DOHH2 (cell line): ENCODE measurements at regions not wholly inside any gene's neighbourhood (a gene's known extent, or its start where the extent isn't known, plus 50 kb on each side); places are given as distances from the start of the nearest gene placed in this dataset.

Experiments used
- H3F3A ChIP-seq: fragments of 200-600 bp; sonication (generic), shearing (Covaris generic); 2 replicates; pipeline ENCODE4 v1.6.0; 2016; ENCODE audit warnings: antibody characterized with exemption, mild to moderate bottlenecking; ENCODE audit not compliant: control insufficient read depth, insufficient read depth
- H3K27ac ChIP-seq: fragments of 200-600 bp; sonication (generic); 2 replicates; pipeline ENCODE4 v1.5.1; 2014; ENCODE audit warnings: low read depth, mild to moderate bottlenecking, low read length, moderate library complexity
- H3K27me3 ChIP-seq: fragments of 200-600 bp; sonication (generic); 2 replicates; pipeline ENCODE4 v1.6.1; 2014; ENCODE audit warnings: mild to moderate bottlenecking, low read length, mixed read lengths; ENCODE audit not compliant: control insufficient read depth
- H3K36me3 ChIP-seq: fragments of 200-600 bp; sonication (generic); 2 replicates; pipeline ENCODE4 v1.6.1; 2014; ENCODE audit warnings: mild to moderate bottlenecking, low read length, moderate library complexity, mixed read lengths; ENCODE audit not compliant: control insufficient read depth
- H3K4me1 ChIP-seq: fragments of 200-600 bp; sonication (generic); 2 replicates; pipeline ENCODE4 v1.6.1; 2014; ENCODE audit warnings: mild to moderate bottlenecking, low read length, mixed read lengths; ENCODE audit not compliant: control insufficient read depth
- H3K4me2 ChIP-seq: fragments of 200-600 bp; sonication (generic); 2 replicates; pipeline ENCODE4 v1.6.0; 2014; ENCODE audit warnings: mild to moderate bottlenecking, low read length, moderate library complexity
- H3K4me3 ChIP-seq: fragments of 200-600 bp; sonication (generic); 2 replicates; pipeline ENCODE4 v1.5.1; 2014; ENCODE audit warnings: mild to moderate bottlenecking, low read length, mixed read lengths
- H3K79me2 ChIP-seq: fragments of 200-600 bp; sonication (generic); 2 replicates; pipeline ENCODE4 v1.6.1; 2014; ENCODE audit warnings: mild to moderate bottlenecking, low read length, mixed read lengths; ENCODE audit not compliant: control insufficient read depth
- H3K9me2 ChIP-seq: fragments of 200-600 bp; sonication (generic); replicated peaks from 2 replicates; pipeline ENCODE4 v1.6.1; 2014; ENCODE audit warnings: mild to moderate bottlenecking, low read length, mixed read lengths; ENCODE audit not compliant: control insufficient read depth
- H3K9me3 ChIP-seq: fragments of 200-600 bp; sonication (generic); 2 replicates; pipeline ENCODE4 v1.6.1; 2014; ENCODE audit warnings: antibody characterized with exemption, low read length, mixed read lengths; ENCODE audit not compliant: control insufficient read depth, insufficient read depth
- H4K20me1 ChIP-seq: fragments of 200-600 bp; sonication (generic); 2 replicates; pipeline ENCODE4 v1.6.0; 2014; ENCODE audit warnings: low read depth, mild to moderate bottlenecking, antibody characterized with exemption, low read length, moderate library complexity; ENCODE audit not compliant: control insufficient read depth, insufficient read depth
- CTCF ChIP-seq: fragments of 200-600 bp; sonication (generic); IDR thresholded peaks from one replicate; pipeline ENCODE4 v1.5.1; 2014; ENCODE audit warnings: antibody characterized with exemption, mild to moderate bottlenecking, low read depth, low read length; ENCODE audit not compliant: poor library complexity, severe bottlenecking
- EZH2phosphoT487 ChIP-seq: fragments of 200-600 bp; sonication (generic); IDR thresholded peaks from 2 replicates; pipeline ENCODE4 v1.6.1; 2017; ENCODE audit warnings: borderline replicate concordance, mild to moderate bottlenecking, antibody characterized with exemption, low read length, moderate library complexity, mixed read lengths

- Histone ChIP-seq H3K9me3 (no peaks in the 10 kb centered on the region), H3K4me1 (no peaks in the 10 kb centered on the region), H3F3A (no peaks in the 10 kb centered on the region), H3K27me3 (no peaks in the 10 kb centered on the region), H3K4me3 (no peak overlapping the region), H4K20me1 (no peaks in the 10 kb centered on the region), H3K79me2 (no peaks in the 10 kb centered on the region), H3K9me2 (no peaks in the 10 kb centered on the region), H3K4me2 (no peak overlapping the region), H3K27ac (no peak overlapping the region), H3K36me3 (no peaks in the 10 kb centered on the region)
- TF ChIP-seq EZH2phosphoT487 (no peak), CTCF (no peak)
These were observed 461.4 kb upstream of the NOX3 start for GRCh38 chr6:155916846-155917624.

GRCh38 chr6:155915651-155916050, 460.0 kb upstream of the NOX3 start:
- H3K4me1 ChIP-seq, result no peaks in the 10 kb centered on the region
- H3F3A ChIP-seq, result no peaks in the 10 kb centered on the region
- no peaks in the 10 kb centered on the region for H3K9me2 ChIP-seq
- no peak overlapping the region for H3K27ac ChIP-seq
- no peaks in the 10 kb centered on the region for H3K79me2 ChIP-seq
- no peaks in the 10 kb centered on the region for H3K9me3 ChIP-seq
- no peak overlapping the region for H3K4me3 ChIP-seq
- H3K27me3 ChIP-seq, result no peaks in the 10 kb centered on the region
- H4K20me1 ChIP-seq, result no peaks in the 10 kb centered on the region
- TF ChIP-seq CTCF (no peak), EZH2phosphoT487 (no peak)
- no peak overlapping the region for H3K4me2 ChIP-seq
- H3K36me3 ChIP-seq, result no peaks in the 10 kb centered on the region

- Histone ChIP-seq H3K27me3 (no peaks in the 10 kb centered on the region), H4K20me1 (no peaks in the 10 kb centered on the region), H3K27ac (no peak overlapping the region), H3K9me3 (peaks cover 9% of the 10 kb centered on the region; the same call in 1 of the 2 replicates), H3F3A (no peaks in the 10 kb centered on the region), H3K79me2 (no peaks in the 10 kb centered on the region), H3K36me3 (no peaks in the 10 kb centered on the region), H3K4me2 (no peak overlapping the region), H3K9me2 (no peaks in the 10 kb centered on the region), H3K4me1 (no peaks in the 10 kb centered on the region), H3K4me3 (no peak overlapping the region)
- no peak for TF ChIP-seq CTCF
- TF ChIP-seq EZH2phosphoT487, result no peak
These were observed 458.2 kb upstream of the NOX3 start for GRCh38 chr6:155913816-155914215.
